Activated CD4-positive, alpha-beta T cell treated with anti-CD3 and anti-CD28 coated beads, Interleukin-10, Interleukin-2, amounts not matched to agents 100 ng/mL and 50 ng/mL, durations not matched to agents 16 hours and 8 hours (primary cell): ENCODE measurements at regions not wholly inside any gene's neighbourhood (a gene's known extent, or its start where the extent isn't known, plus 50 kb on each side); places are given as distances from the start of the nearest gene placed in this dataset.
A peak's percentile ranks its signal among the peaks of the same experiment; 100 is the strongest.

Experiments
- DNase-seq: peaks from one replicate; pipeline ENCODE4 v3.0.0-alpha.2; 2020

GRCh38 chr4:111632641-111633151, 512.6 kb upstream of the FAM241A start:
- DNase-seq: no peak

- DNase-seq: no peak
Measured at GRCh38 chr4:111633663-111634266, 511.5 kb upstream of the FAM241A start.

GRCh38 chr4:111635646-111636045, 509.6 kb upstream of the FAM241A start:
- DNase-seq: no peak

- DNase-seq: no peak
Measured at GRCh38 chr4:111636961-111637585, 508.2 kb upstream of the FAM241A start.

GRCh38 chr4:111639120-111639690, 506.0 kb upstream of the FAM241A start:
- no peak for DNase-seq

- DNase-seq: no peak
Measured at GRCh38 chr4:111639876-111640275, 505.4 kb upstream of the FAM241A start.

GRCh38 chr4:111641813-111642579, 503.3 kb upstream of the FAM241A start:
- DNase-seq: peak; percentile 66

GRCh38 chr4:111648056-111648455, 497.2 kb upstream of the FAM241A start:
- DNase-seq: no peak

- no peak for DNase-seq
Measured at GRCh38 chr4:111649308-111649707, 495.9 kb upstream of the FAM241A start.

- DNase-seq: no peak
Measured at GRCh38 chr4:111650146-111650545, 495.1 kb upstream of the FAM241A start.

GRCh38 chr4:111650674-111651086, 494.6 kb upstream of the FAM241A start:
- DNase-seq: no peak

- DNase-seq: no peak
Measured at GRCh38 chr4:111652236-111652635, 493.0 kb upstream of the FAM241A start.

- DNase-seq: no peak
Measured at GRCh38 chr4:111652986-111653385, 492.3 kb upstream of the FAM241A start.

GRCh38 chr4:111662496-111662895, 482.8 kb upstream of the FAM241A start:
- DNase-seq: no peak

- DNase-seq: no peak
Measured at GRCh38 chr4:111664308-111664945, 480.8 kb upstream of the FAM241A start.

- no peak for DNase-seq
Measured at GRCh38 chr4:111666826-111667360, 478.4 kb upstream of the FAM241A start.

- DNase-seq: no peak
Measured at GRCh38 chr4:111671756-111672155, 473.5 kb upstream of the FAM241A start.

- DNase-seq: no peak
Measured at GRCh38 chr4:111675746-111676145, 469.5 kb upstream of the FAM241A start.

- DNase-seq: no peak
Measured at GRCh38 chr4:111676533-111676932, 468.7 kb upstream of the FAM241A start.

- DNase-seq: no peak
Measured at GRCh38 chr4:111678479-111678878, 466.8 kb upstream of the FAM241A start.

- no peak for DNase-seq
Measured at GRCh38 chr4:111678908-111679307, 466.3 kb upstream of the FAM241A start.

- no peak for DNase-seq
Measured at GRCh38 chr4:111681270-111681669, 464.0 kb upstream of the FAM241A start.

- DNase-seq: no peak
Measured at GRCh38 chr4:111681751-111682150, 463.5 kb upstream of the FAM241A start.
